ENCODE measurements at regions not wholly inside any gene's neighbourhood (a gene's known extent, or its start where the extent isn't known, plus 50 kb on each side); places are given as distances from the start of the nearest gene placed in this dataset.
A peak's percentile ranks its signal among the peaks of the same experiment; 100 is the strongest.

GRCh38 chr22:26775394-26775793 is 118.0 kb downstream of the MIAT start:
- no peak for ATAC-seq (ENCODE audit: insufficient read depth, low FRiP score)

DNA sequence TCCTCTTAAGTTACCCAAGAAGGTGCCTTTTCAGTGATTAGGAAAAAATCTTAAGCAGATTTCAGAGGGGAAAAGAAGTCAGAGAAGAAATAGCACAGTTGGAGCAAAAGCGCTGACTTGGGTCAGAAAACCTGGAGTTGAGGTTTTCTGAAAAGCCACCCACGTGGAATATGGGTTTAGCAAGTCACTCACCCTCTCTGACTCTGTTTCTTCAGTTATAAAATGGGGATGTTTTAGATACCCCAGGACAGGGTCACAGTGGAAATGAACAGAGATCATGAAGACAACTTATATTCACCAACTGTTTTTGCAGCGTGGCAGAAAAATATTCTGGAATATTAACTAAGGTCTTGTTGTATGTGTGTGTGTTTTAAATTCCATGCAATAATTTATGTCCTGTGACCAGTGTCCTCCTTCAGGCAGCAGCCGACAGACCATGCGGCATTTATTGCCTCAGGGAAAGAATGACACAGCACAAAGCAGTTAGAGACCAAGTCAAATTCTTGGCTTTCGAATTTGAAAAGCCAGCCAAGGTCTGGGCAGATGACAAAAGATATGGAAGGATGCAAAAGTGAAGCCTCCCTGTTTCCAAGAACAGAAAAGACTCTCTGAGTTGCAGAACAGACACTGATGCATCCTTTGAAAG is 119.9 kb downstream of the MIAT start:
- peaks cover 7 to 19% (median 10%) of the 10 kb centered on the region in 4 donors for H3K36me3 ChIP-seq (ENCODE audit: control insufficient read depth in 4 of 4, insufficient read depth in 4 of 4, low read length in 4 of 4)
- ATAC-seq (ENCODE audit: insufficient read depth, low FRiP score) = no peak
- peak in 2 of 3 donors; percentile 11 to 29 for DNase-seq
- no peaks in the 10 kb centered on the region for H3K27me3 ChIP-seq (ENCODE audit: control insufficient read depth in 3 of 3, insufficient read depth in 3 of 3, low read length in 2 of 3)
- WGBS, 2 donors = 63 to 67% methylated on average over 6 of the region's 6 CpGs
- TF ChIP-seq, protein P1, sequence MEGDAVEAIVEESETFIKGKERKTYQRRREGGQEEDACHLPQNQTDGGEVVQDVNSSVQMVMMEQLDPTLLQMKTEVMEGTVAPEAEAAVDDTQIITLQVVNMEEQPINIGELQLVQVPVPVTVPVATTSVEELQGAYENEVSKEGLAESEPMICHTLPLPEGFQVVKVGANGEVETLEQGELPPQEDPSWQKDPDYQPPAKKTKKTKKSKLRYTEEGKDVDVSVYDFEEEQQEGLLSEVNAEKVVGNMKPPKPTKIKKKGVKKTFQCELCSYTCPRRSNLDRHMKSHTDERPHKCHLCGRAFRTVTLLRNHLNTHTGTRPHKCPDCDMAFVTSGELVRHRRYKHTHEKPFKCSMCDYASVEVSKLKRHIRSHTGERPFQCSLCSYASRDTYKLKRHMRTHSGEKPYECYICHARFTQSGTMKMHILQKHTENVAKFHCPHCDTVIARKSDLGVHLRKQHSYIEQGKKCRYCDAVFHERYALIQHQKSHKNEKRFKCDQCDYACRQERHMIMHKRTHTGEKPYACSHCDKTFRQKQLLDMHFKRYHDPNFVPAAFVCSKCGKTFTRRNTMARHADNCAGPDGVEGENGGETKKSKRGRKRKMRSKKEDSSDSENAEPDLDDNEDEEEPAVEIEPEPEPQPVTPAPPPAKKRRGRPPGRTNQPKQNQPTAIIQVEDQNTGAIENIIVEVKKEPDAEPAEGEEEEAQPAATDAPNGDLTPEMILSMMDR (IDR thresholded peaks at IDR 0.05; ENCODE audit: control extremely low read depth, extremely low read depth) = no peak
- H3K27ac ChIP-seq (ENCODE audit: low read depth in 1 of 2, low read length in 1 of 2) = no peak overlapping the region
- no peak overlapping the region for H3K9ac ChIP-seq (ENCODE audit: insufficient read depth in 1 of 2, low read length in 2 of 2)
- H3K4me1 ChIP-seq (ENCODE audit: control insufficient read depth in 5 of 5, insufficient read depth in 5 of 5, low read length in 5 of 5) = peaks cover 0 to 2% (median 0%) of the 10 kb centered on the region in 5 donors
- no peak overlapping the region for H3K4me3 ChIP-seq
- H3K9me3 ChIP-seq (ENCODE audit: control insufficient read depth in 4 of 4, insufficient read depth in 3 of 4, low read length in 3 of 4) = peaks cover 0 to 7% (median 3%) of the 10 kb centered on the region in 4 donors

More at GRCh38 chr22:26775394-26775793, 118.0 kb downstream of the MIAT start:
- TF ChIP-seq, protein P1 (IDR thresholded peaks at IDR 0.05; ENCODE audit: control extremely low read depth, extremely low read depth) = no peak
- H3K9ac ChIP-seq (ENCODE audit: insufficient read depth in 1 of 2, low read length in 2 of 2) = no peak overlapping the region
- H3K27me3 ChIP-seq (ENCODE audit: control insufficient read depth in 3 of 3, insufficient read depth in 3 of 3, low read length in 2 of 3) = no peaks in the 10 kb centered on the region
- peaks cover 0 to 2% (median 0%) of the 10 kb centered on the region in 5 donors for H3K4me1 ChIP-seq (ENCODE audit: control insufficient read depth in 5 of 5, insufficient read depth in 5 of 5, low read length in 5 of 5)
- peaks cover 0 to 7% (median 3%) of the 10 kb centered on the region in 4 donors for H3K9me3 ChIP-seq (ENCODE audit: control insufficient read depth in 4 of 4, insufficient read depth in 3 of 4, low read length in 3 of 4)
- H3K4me3 ChIP-seq = no peak overlapping the region
- 96 to 97% methylated on average over 3 of the region's 3 CpGs for WGBS, 2 donors
- H3K27ac ChIP-seq (ENCODE audit: low read depth in 1 of 2, low read length in 1 of 2) = no peak overlapping the region
- H3K36me3 ChIP-seq (ENCODE audit: control insufficient read depth in 4 of 4, insufficient read depth in 4 of 4, low read length in 4 of 4) = peaks cover 7 to 18% (median 10%) of the 10 kb centered on the region in 4 donors
- no peak for DNase-seq

- WGBS, 2 donors = 92 to 98% methylated on average over 1 of the region's 1 CpG
- Histone ChIP-seq H3K9ac (ENCODE audit: insufficient read depth in 1 of 2, low read length in 2 of 2) (no peak overlapping the region), H3K4me1 (ENCODE audit: control insufficient read depth in 5 of 5, insufficient read depth in 5 of 5, low read length in 5 of 5) (peaks cover 0 to 2% (median 0%) of the 10 kb centered on the region in 5 donors), H3K4me3 (no peak overlapping the region), H3K27ac (ENCODE audit: low read depth in 1 of 2, low read length in 1 of 2) (no peak overlapping the region), H3K9me3 (ENCODE audit: control insufficient read depth in 4 of 4, insufficient read depth in 3 of 4, low read length in 3 of 4) (peaks cover 0 to 9% (median 4%) of the 10 kb centered on the region in 4 donors), H3K27me3 (ENCODE audit: control insufficient read depth in 3 of 3, insufficient read depth in 3 of 3, low read length in 2 of 3) (no peaks in the 10 kb centered on the region), H3K36me3 (ENCODE audit: control insufficient read depth in 4 of 4, insufficient read depth in 4 of 4, low read length in 4 of 4) (peaks cover 7 to 19% (median 10%) of the 10 kb centered on the region in 4 donors)
- TF ChIP-seq, protein P1 (IDR thresholded peaks at IDR 0.05; ENCODE audit: control extremely low read depth, extremely low read depth) = no peak
- DNase-seq (no peak), ATAC-seq (ENCODE audit: insufficient read depth, low FRiP score) (no peak)
These were observed 121.0 kb downstream of the MIAT start for GRCh38 chr22:26778372-26778771.

Measured in lung (tissue), 11 donors.